GM12878 (cell line): ENCODE measurements at regions not wholly inside any gene's neighbourhood (a gene's known extent, or its start where the extent isn't known, plus 50 kb on each side); places are given as distances from the start of the nearest gene placed in this dataset.

ENCODE experiments used
- ATAC-seq: fragments of 200-7000 bp; cut with Tn5 transposase; 3 replicates; pipeline ENCODE4 v1.9.1; 2020; ENCODE audit warnings: mild to moderate bottlenecking, moderate library complexity
- BruUV-seq: library from RNA; stranded (reverse); fragments of 400-500 nt; replicated peaks from 2 replicates; lab custom pipeline; 2021; lab: Mats Ljungman, UMichigan
- CTCF ChIA-PET: fragments of 300-600 bp; sonication (Branson Sonifier 250); formaldehyde crosslinking; extraction: SDS; loops from one replicate; lab custom pipeline; 2021; ENCODE audit warnings: inconsistent platforms; lab: Yijun Ruan, JAX
- POLR2A ChIA-PET: fragments of 350-600 bp; formaldehyde crosslinking; extraction: SDS; loops from one replicate; lab custom pipeline; 2021; ENCODE audit warnings: inconsistent platforms; lab: Charles Lee
- RAD21 ChIA-PET: fragments of 300-600 bp; sonication (Branson Sonifier 250); formaldehyde crosslinking; loops from one replicate; lab custom pipeline; 2023; ENCODE audit warnings: antibody characterized with exemption; ENCODE audit not compliant: unreplicated experiment; lab: Charles Lee
- SMC1A ChIA-PET: fragments of 300-600 bp; sonication (Branson Sonifier 250); formaldehyde crosslinking; loops from one replicate; lab custom pipeline; 2023; ENCODE audit not compliant: unreplicated experiment, uncharacterized antibody; lab: Charles Lee
- DNase-seq: peaks from one replicate; pipeline ENCODE4 v3.0.0-alpha.2; 2011; ENCODE audit warnings: low read depth, low spot score
- FAIRE-seq: peaks from 3 replicates; lab custom pipeline; 2011; peaks lifted over from hg19 to GRCh38; lab: Jason Lieb, UNC
- H2AFZ ChIP-seq: 2 replicates; pipeline ENCODE4 v1.6.0; 2011; ENCODE audit warnings: low read depth, low read length, control low read depth; ENCODE audit not compliant: control insufficient read depth
- H3K27ac ChIP-seq: 2 replicates; pipeline ENCODE4 v1.5.1; 2011; ENCODE audit warnings: control low read depth; ENCODE audit not compliant: control insufficient read depth, insufficient read depth
- H3K27me3 ChIP-seq, 2 experiments: replicated peaks in 1 of 2; 2 replicates each; pipeline versions ENCODE4 v1.6.0 to v1.6.1; 2011; ENCODE audit warnings: low read length in 1 of 2; ENCODE audit not compliant: control insufficient read depth in 2 of 2, insufficient read depth in 2 of 2
- H3K36me3 ChIP-seq, 2 experiments: 2 replicates each; pipeline ENCODE4 v1.5.1; 2011; ENCODE audit warnings: low read length in 1 of 2; ENCODE audit not compliant: control insufficient read depth in 2 of 2, insufficient read depth in 2 of 2
- H3K4me1 ChIP-seq: 2 replicates; pipeline ENCODE4 v1.6.1; 2011; ENCODE audit warnings: mild to moderate bottlenecking, low read length, moderate library complexity, mixed read lengths; ENCODE audit not compliant: control insufficient read depth, insufficient read depth
- H3K4me2 ChIP-seq: 2 replicates; pipeline ENCODE4 v1.6.0; 2011; ENCODE audit warnings: control low read depth; ENCODE audit not compliant: control insufficient read depth, insufficient read depth
- H3K4me3 ChIP-seq: fragments of 200-600 bp; sonication (generic); 2 replicates; pipeline ENCODE4 v1.5.1; 2016
- H3K79me2 ChIP-seq: 2 replicates; pipeline ENCODE4 v1.6.0; 2011; ENCODE audit warnings: low read length; ENCODE audit not compliant: control insufficient read depth, insufficient read depth
- H3K9ac ChIP-seq: 2 replicates; pipeline ENCODE4 v1.8.0; 2011; ENCODE audit warnings: low read length, control low read depth, mixed read lengths; ENCODE audit not compliant: control insufficient read depth, insufficient read depth
- H3K9me3 ChIP-seq: replicated peaks from 3 replicates; pipeline ENCODE4 v1.5.1; 2011; ENCODE audit warnings: mild to moderate bottlenecking, low read length; ENCODE audit not compliant: control insufficient read depth, insufficient read depth
- H4K20me1 ChIP-seq: 2 replicates; pipeline ENCODE4 v1.6.0; 2011; ENCODE audit not compliant: control insufficient read depth, insufficient read depth
- BMI1 ChIP-seq: fragments of 450-650 bp; IDR thresholded peaks from 2 replicates; pipeline ENCODE4 v1.6.1; 2016; ENCODE audit warnings: mild to moderate bottlenecking, moderate library complexity, borderline replicate concordance
- ETV6 ChIP-seq, 2 experiments: fragments of 450-650 bp in 1 of 2; IDR thresholded peaks in 1 of 2; conservative IDR thresholded peaks in 1 of 2; 2 replicates each; pipeline ENCODE4 v1.6.1; 2014; ENCODE audit warnings: antibody characterized with exemption in 1 of 2, borderline replicate concordance in 1 of 2, low read depth in 1 of 2, mild to moderate bottlenecking in 1 of 2, moderate library complexity in 1 of 2
- FOXK2 ChIP-seq: fragments of 450-650 bp; IDR thresholded peaks from 2 replicates; pipeline ENCODE4 v1.6.1; 2017; ENCODE audit warnings: mild to moderate bottlenecking, moderate library complexity
- IRF5 ChIP-seq: fragments of 450-650 bp; IDR thresholded peaks from 2 replicates; pipeline ENCODE4 v1.6.1; 2017; ENCODE audit warnings: borderline replicate concordance
- MEF2A ChIP-seq: IDR thresholded peaks from 2 replicates; pipeline ENCODE4 v1.6.1; 2011; ENCODE audit warnings: low read depth, mild to moderate bottlenecking, low read length, moderate library complexity; ENCODE audit not compliant: insufficient read depth
- PAX5 ChIP-seq: IDR thresholded peaks from 2 replicates; pipeline ENCODE4 v1.6.1; 2011; ENCODE audit warnings: low read depth, low read length, borderline replicate concordance
- SIN3A ChIP-seq: IDR thresholded peaks from 2 replicates; pipeline ENCODE4 v1.6.1; 2012; ENCODE audit warnings: low read depth, low read length, improper control_type of control experiment
- SUZ12 ChIP-seq: fragments of 200-600 bp; sonication (generic); IDR thresholded peaks from one replicate; pipeline ENCODE4 v1.6.1; 2018; ENCODE audit warnings: antibody characterized with exemption, mild to moderate bottlenecking; ENCODE audit not compliant: unreplicated experiment
- WRNIP1 ChIP-seq: IDR thresholded peaks from 2 replicates; pipeline ENCODE4 v1.6.1; 2011; ENCODE audit warnings: low read depth, low read length, improper control_type of control experiment, borderline replicate concordance
- ZBED1 ChIP-seq: IDR thresholded peaks from 2 replicates; pipeline ENCODE4 v1.6.1; 2016; ENCODE audit warnings: borderline replicate concordance
- ZZZ3 ChIP-seq: IDR thresholded peaks from 2 replicates; pipeline ENCODE4 v1.6.1; 2011; ENCODE audit warnings: low read depth; ENCODE audit not compliant: control insufficient read depth, insufficient read length
- WGBS: methylation state at CpG from one replicate; pipeline ENCODE4 v1.1.6; 2016; ENCODE audit warnings: low lambda C conversion rate; ENCODE audit not compliant: insufficient replicate concordance, insufficient coverage; ENCODE audit errors: missing lambda C conversion rate; 5-methylcytosine and 5-hydroxymethylcytosine counted together
- in situ Hi-C: fragments of 300-500 bp; cut with MboI; formaldehyde crosslinking; loops from 9 replicates; pipeline ENCODE4 v1.14.3; 2018; ENCODE audit warnings: mixed read lengths
- intact Hi-C: fragments of 100-400 bp; cut with micrococcal nuclease; formaldehyde crosslinking; loops from one replicate; pipeline ENCODE4 v1.14.2; 2022; ENCODE audit not compliant: unreplicated experiment
- TF ChIP-seq, protein P1 (sequence below): fragments of 450-650 bp; IDR thresholded peaks from 2 replicates; pipeline ENCODE4 v1.6.1; 2016; ENCODE audit warnings: mild to moderate bottlenecking, moderate library complexity, borderline replicate concordance

- no peak for TF ChIP-seq ETV6 (conservative IDR thresholded peaks at IDR 0.05 in 1 of 2, IDR thresholded peaks at IDR 0.05 in 1 of 2; ENCODE audit: borderline replicate concordance in 1 of 2, low read depth in 1 of 2)
- no peak for TF ChIP-seq PAX5
Observed at GRCh38 chr17:63379636-63380035, 66.5 kb downstream of the CYB561 start (continued).

DNA sequence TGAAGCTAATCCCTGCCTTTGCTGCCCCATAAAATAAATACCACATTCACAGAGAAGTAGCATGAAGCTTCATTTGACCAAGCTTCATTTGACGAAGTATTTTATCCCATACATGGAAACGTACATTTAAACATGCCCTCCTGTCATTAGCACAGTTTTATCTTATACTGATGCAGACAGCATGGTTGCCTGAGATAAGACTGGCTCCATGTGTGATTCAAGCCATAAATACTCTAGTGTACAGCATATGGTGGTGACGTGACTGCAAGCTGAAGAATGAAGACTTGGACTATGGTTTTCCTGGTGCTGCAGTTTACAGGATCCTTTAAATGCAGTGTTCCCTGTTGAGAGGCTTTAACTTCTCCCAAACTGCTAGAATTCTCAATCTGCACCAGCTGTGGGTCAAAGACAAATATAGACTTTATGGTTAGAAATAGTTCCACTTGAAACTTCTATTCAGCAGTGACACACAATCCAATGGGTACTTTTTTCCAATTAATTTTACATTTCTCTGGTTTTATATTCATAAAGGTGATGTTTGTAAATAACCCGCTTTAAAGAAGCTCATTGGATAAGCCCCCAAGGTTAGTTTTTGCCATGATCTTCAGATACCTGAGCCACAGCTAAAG, 64.9 kb downstream of the CYB561 start:
- Histone ChIP-seq H3K27me3 (no peaks in the 10 kb centered on the region), H3K79me2 (no peaks in the 10 kb centered on the region), H3K9ac (no peak overlapping the region), H3K4me2 (no peak overlapping the region)
- FAIRE-seq = no peak
- no TSS peak for BruUV-seq
- no peak for TF ChIP-seq MEF2A
- no peak for TF ChIP-seq WRNIP1
- TF ChIP-seq ZBED1 = no peak
- TF ChIP-seq IRF5 = no peak
- TF ChIP-seq, protein P1, sequence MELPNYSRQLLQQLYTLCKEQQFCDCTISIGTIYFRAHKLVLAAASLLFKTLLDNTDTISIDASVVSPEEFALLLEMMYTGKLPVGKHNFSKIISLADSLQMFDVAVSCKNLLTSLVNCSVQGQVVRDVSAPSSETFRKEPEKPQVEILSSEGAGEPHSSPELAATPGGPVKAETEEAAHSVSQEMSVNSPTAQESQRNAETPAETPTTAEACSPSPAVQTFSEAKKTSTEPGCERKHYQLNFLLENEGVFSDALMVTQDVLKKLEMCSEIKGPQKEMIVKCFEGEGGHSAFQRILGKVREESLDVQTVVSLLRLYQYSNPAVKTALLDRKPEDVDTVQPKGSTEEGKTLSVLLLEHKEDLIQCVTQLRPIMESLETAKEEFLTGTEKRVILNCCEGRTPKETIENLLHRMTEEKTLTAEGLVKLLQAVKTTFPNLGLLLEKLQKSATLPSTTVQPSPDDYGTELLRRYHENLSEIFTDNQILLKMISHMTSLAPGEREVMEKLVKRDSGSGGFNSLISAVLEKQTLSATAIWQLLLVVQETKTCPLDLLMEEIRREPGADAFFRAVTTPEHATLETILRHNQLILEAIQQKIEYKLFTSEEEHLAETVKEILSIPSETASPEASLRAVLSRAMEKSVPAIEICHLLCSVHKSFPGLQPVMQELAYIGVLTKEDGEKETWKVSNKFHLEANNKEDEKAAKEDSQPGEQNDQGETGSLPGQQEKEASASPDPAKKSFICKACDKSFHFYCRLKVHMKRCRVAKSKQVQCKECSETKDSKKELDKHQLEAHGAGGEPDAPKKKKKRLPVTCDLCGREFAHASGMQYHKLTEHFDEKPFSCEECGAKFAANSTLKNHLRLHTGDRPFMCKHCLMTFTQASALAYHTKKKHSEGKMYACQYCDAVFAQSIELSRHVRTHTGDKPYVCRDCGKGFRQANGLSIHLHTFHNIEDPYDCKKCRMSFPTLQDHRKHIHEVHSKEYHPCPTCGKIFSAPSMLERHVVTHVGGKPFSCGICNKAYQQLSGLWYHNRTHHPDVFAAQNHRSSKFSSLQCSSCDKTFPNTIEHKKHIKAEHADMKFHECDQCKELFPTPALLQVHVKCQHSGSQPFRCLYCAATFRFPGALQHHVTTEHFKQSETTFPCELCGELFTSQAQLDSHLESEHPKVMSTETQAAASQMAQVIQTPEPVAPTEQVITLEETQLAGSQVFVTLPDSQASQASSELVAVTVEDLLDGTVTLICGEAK = no peak
- no peak for TF ChIP-seq SUZ12
- no peak for TF ChIP-seq FOXK2
- no peak for TF ChIP-seq BMI1
- TF ChIP-seq ZZZ3 = no peak
- TF ChIP-seq SIN3A = no peak
- TF ChIP-seq, all 136 proteins: peak for 0
- ChIA-PET SMC1A (interaction anchor here (0.9 to 1.2 kb wide), 3 partner anchors 11 to 102 kb away, joined by 3 to 4 read pairs (median 3); no protein-coding TSS in a partner anchor), RAD21 (interaction anchor here (1.1 kb wide), 1 partner anchor 9 kb away, joined by 3 read pairs; no protein-coding TSS in a partner anchor), CTCF (interaction anchor here (0.7 to 1.9 kb wide), 3 partner anchors 16 to 45 kb away, joined by 3 to 5 read pairs (median 3); no protein-coding TSS in a partner anchor), POLR2A (no interaction called here)
- 33% methylated on average over 4 of the region's 4 CpGs for WGBS
- no peak overlapping the region for H2AFZ ChIP-seq
- H4K20me1 ChIP-seq = no peaks in the 10 kb centered on the region
- in situ Hi-C loops (no loop called here), intact Hi-C loops (no loop called here)
- H3K4me3 ChIP-seq = no peak overlapping the region
- no peaks in the 10 kb centered on the region for H3K4me1 ChIP-seq
- ATAC-seq = no peak
- no peaks in the 10 kb centered on the region for H3K36me3 ChIP-seq
- no peaks in the 10 kb centered on the region; the same call in 2 of the 3 replicates for H3K9me3 ChIP-seq
- no peak overlapping the region for H3K27ac ChIP-seq
- DNase-seq = no peak
